ENCODE measurements at regions not wholly inside any gene's neighbourhood (a gene's known extent, or its start where the extent isn't known, plus 50 kb on each side); places are given as distances from the start of the nearest gene placed in this dataset.

DNA sequence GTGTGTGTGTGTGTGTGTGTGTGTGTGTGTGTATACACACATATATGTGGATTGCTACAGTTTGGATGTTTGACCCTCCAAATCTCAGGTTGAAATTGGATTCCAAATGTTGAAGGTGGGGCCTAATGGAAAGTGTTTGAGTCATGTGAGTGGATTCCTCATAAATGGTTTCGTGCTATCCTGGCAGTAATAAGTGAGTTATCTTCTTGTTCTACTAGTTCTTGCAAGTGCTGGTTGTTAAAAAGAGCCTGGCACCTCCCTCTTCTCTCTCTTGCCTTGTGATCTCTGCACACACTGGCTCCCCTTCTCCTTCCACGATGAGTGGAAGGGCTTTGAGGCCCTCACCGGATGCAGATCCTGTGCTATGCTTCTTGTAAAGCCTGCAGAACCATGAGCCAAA is 344.1 kb downstream of the SH2D1A start:
- no peak overlapping the region for H3K27ac Mint-ChIP-seq
- intact Hi-C loops (cut with micrococcal nuclease), result no loop called here
- CTCF ChIA-PET, result no interaction called here
- no peak for ATAC-seq (ENCODE audit: low read depth)
- TF ChIP-seq EZH2 (IDR thresholded peaks at IDR 0.05; ENCODE audit: borderline replicate concordance, insufficient read depth, low read depth, low read length, poor library complexity, severe bottlenecking), result no peak
- TF ChIP-seq, protein P1, sequence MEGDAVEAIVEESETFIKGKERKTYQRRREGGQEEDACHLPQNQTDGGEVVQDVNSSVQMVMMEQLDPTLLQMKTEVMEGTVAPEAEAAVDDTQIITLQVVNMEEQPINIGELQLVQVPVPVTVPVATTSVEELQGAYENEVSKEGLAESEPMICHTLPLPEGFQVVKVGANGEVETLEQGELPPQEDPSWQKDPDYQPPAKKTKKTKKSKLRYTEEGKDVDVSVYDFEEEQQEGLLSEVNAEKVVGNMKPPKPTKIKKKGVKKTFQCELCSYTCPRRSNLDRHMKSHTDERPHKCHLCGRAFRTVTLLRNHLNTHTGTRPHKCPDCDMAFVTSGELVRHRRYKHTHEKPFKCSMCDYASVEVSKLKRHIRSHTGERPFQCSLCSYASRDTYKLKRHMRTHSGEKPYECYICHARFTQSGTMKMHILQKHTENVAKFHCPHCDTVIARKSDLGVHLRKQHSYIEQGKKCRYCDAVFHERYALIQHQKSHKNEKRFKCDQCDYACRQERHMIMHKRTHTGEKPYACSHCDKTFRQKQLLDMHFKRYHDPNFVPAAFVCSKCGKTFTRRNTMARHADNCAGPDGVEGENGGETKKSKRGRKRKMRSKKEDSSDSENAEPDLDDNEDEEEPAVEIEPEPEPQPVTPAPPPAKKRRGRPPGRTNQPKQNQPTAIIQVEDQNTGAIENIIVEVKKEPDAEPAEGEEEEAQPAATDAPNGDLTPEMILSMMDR (IDR thresholded peaks at IDR 0.05), result no peak
- no peak overlapping the region for H3K4me3 Mint-ChIP-seq
- H3K27ac ChIP-seq (ENCODE audit: low read length in 2 of 2), result no peak overlapping the region
- no peaks in the 10 kb centered on the region for H3K9me3 Mint-ChIP-seq (ENCODE audit: insufficient read depth)
- H3K4me2 ChIP-seq (replicated peaks; ENCODE audit: low read depth, low read length, poor library complexity, severe bottlenecking), result no peak overlapping the region
- H3K4me1 Mint-ChIP-seq, result no peaks in the 10 kb centered on the region
- no peaks in the 10 kb centered on the region for H3K27me3 Mint-ChIP-seq
- WGBS (ENCODE audit: insufficient coverage), result 86% methylated on average over 2 of the region's 3 CpGs
- H2AFZ ChIP-seq (ENCODE audit: insufficient read depth, low read depth, low read length, poor library complexity, severe bottlenecking), result no peak overlapping the region
- H3K9ac ChIP-seq (ENCODE audit: low read length), result no peak overlapping the region
- POLR2A ChIA-PET, result no interaction called here
- H3K36me3 ChIP-seq (replicated peaks in 1 of 2; ENCODE audit: control extremely low read depth in 1 of 2, control insufficient read depth in 1 of 2, extremely low read depth in 1 of 2, insufficient read depth in 2 of 2, low read length in 1 of 2), result no peaks in the 10 kb centered on the region
- H3K79me2 ChIP-seq (ENCODE audit: control insufficient read depth, insufficient read depth, low read length), result no peaks in the 10 kb centered on the region
- no peaks in the 10 kb centered on the region for H3K4me1 ChIP-seq (ENCODE audit: control insufficient read depth in 2 of 2, insufficient read depth in 2 of 2, low read length in 2 of 2)
- no peaks in the 10 kb centered on the region for H3K27me3 ChIP-seq (replicated peaks in 1 of 4; ENCODE audit: control extremely low read depth in 1 of 4, control insufficient read depth in 3 of 4, insufficient read depth in 4 of 4, low read length in 3 of 4)
- H4K20me1 ChIP-seq (ENCODE audit: control insufficient read depth, insufficient read depth, low read length, poor library complexity, severe bottlenecking), result no peaks in the 10 kb centered on the region
- H3K4me3 ChIP-seq (ENCODE audit: control extremely low read depth in 1 of 5, extremely low read depth in 1 of 5, insufficient read depth in 1 of 5, low read depth in 2 of 5, low read length in 4 of 5), result no peak overlapping the region
- no peak for DNase-seq
- no peaks in the 10 kb centered on the region for H3K9me3 ChIP-seq (ENCODE audit: control extremely low read depth in 1 of 3, control insufficient read depth in 2 of 3, insufficient read depth in 1 of 3, low read length in 2 of 3)

DNA sequence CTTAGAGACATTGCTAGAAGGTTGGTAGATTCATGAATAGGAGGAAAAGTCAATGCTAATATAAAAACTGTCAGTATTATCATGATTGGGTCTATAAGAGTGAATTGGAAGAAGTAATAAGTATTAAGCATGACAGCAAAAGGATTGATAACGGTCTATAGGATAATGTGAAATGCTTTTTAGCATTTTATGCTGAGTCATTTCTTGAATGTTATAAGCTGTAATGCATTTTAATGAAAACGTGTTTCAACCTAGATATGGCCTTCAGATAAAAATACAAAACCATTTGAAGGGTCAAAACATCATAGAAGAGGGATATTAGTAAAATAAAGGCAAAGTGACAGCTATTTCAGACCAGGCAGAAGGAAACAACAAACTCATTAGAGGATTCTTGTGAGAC is 353.5 kb downstream of the SH2D1A start:
- CTCF ChIA-PET, result no interaction called here
- Histone ChIP-seq H3K4me2 (replicated peaks; ENCODE audit: low read depth, low read length, poor library complexity, severe bottlenecking) (no peak overlapping the region), H2AFZ (ENCODE audit: insufficient read depth, low read depth, low read length, poor library complexity, severe bottlenecking) (no peak overlapping the region), H3K27ac (ENCODE audit: low read length in 2 of 2) (no peak overlapping the region), H3K9me3 (ENCODE audit: control extremely low read depth in 1 of 3, control insufficient read depth in 2 of 3, insufficient read depth in 1 of 3, low read length in 2 of 3) (no peaks in the 10 kb centered on the region), H3K9ac (ENCODE audit: low read length) (no peak overlapping the region), H3K4me1 (ENCODE audit: control insufficient read depth in 2 of 2, insufficient read depth in 2 of 2, low read length in 2 of 2) (no peaks in the 10 kb centered on the region), H3K36me3 (replicated peaks in 1 of 2; ENCODE audit: control extremely low read depth in 1 of 2, control insufficient read depth in 1 of 2, extremely low read depth in 1 of 2, insufficient read depth in 2 of 2, low read length in 1 of 2) (no peaks in the 10 kb centered on the region), H3K27me3 (replicated peaks in 1 of 4; ENCODE audit: control extremely low read depth in 1 of 4, control insufficient read depth in 3 of 4, insufficient read depth in 4 of 4, low read length in 3 of 4) (no peaks in the 10 kb centered on the region), H3K79me2 (ENCODE audit: control insufficient read depth, insufficient read depth, low read length) (no peaks in the 10 kb centered on the region), H4K20me1 (ENCODE audit: control insufficient read depth, insufficient read depth, low read length, poor library complexity, severe bottlenecking) (no peaks in the 10 kb centered on the region), H3K4me3 (ENCODE audit: control extremely low read depth in 1 of 5, extremely low read depth in 1 of 5, insufficient read depth in 1 of 5, low read depth in 2 of 5, low read length in 4 of 5) (no peak overlapping the region)
- no peaks in the 10 kb centered on the region for H3K4me1 Mint-ChIP-seq
- POLR2A ChIA-PET, result no interaction called here
- no peaks in the 10 kb centered on the region for H3K27me3 Mint-ChIP-seq
- H3K9me3 Mint-ChIP-seq (ENCODE audit: insufficient read depth), result no peaks in the 10 kb centered on the region
- DNase-seq (no peak), ATAC-seq (ENCODE audit: low read depth) (no peak)
- H3K4me3 Mint-ChIP-seq, result no peak overlapping the region
- TF ChIP-seq, protein P1 (IDR thresholded peaks at IDR 0.05), result no peak
- no peak for TF ChIP-seq EZH2 (IDR thresholded peaks at IDR 0.05; ENCODE audit: borderline replicate concordance, insufficient read depth, low read depth, low read length, poor library complexity, severe bottlenecking)
- no CpG with 5 or more reads among the region's 2 CpGs for whole genome bisulfite sequencing (ENCODE audit: insufficient coverage)
- H3K27ac Mint-ChIP-seq, result no peak overlapping the region
- intact Hi-C loops (cut with micrococcal nuclease), result no loop called here
